DMS53 treated with DMSO at 0.1 percent for 48 hours (cell line): ENCODE measurements at regions not wholly inside any gene's neighbourhood (a gene's known extent, or its start where the extent isn't known, plus 50 kb on each side); places are given as distances from the start of the nearest gene placed in this dataset.
"Not testable (repeated sequence)": the region's sequence is repeated elsewhere in the genome, so short reads cannot be mapped to it uniquely, and the experiment has no call there.

Experiments
- DNase-seq: peaks from one replicate; lab custom pipeline; 2025; ENCODE audit not compliant: unreplicated experiment; lab: John Stamatoyannopoulos, UW

DNA sequence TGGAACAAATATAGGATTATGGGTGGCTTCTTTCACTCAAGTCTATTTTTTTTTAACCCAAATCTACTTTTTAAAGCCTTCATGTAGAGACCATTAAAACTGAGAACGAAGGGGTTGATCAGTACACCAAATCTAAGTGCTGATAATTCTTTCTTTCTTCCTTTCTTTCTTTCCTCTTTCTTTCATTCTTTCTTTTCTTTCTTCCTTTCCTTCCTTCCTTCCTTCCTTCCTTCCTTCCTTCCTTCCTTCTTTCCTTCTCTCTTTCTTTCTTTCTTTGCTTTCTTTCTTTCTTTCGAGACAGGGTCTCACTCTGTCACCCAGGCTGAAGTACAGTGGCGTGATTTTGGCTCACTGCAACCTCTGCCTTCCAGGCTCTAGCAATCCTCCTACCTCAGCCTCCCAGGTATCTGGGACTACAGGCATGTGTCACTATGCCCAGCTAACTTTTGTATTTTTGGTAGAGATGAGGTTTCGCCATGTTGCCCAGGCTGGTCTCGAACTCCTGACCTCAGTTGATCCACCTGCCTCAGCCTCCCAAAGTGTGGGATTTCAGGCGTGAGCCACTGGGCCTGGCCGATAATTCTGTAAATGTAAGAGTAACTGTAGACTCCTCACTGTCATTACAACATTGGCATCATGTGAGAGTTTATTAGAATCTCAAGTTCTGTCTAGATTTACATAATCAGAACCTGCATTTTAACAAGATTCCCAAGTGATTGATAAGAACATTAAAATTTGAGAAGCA is 236.4 kb downstream of the TFEC start:
- no peak for DNase-seq

DNA sequence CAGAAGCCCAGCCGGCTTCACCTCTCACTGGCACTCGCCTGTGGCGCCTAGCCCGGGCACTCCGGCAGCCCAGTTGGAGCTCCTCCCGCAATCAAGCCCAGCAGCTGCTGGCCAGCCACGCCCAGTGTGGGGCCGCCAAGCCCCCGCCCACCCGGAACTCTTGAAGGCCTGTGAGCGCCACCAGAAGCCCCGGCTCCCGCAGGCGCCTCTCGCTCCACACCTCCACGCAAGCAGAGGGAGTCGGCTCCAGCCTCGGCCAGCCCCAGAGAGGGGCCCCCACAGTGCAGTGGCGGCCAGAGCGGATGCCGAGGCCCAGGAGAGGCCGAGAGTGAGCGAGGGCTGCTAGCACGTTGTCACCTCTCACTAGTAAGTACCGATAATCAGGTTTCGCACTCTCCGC is 240.7 kb downstream of the TFEC start:
- no peak for DNase-seq

DNA sequence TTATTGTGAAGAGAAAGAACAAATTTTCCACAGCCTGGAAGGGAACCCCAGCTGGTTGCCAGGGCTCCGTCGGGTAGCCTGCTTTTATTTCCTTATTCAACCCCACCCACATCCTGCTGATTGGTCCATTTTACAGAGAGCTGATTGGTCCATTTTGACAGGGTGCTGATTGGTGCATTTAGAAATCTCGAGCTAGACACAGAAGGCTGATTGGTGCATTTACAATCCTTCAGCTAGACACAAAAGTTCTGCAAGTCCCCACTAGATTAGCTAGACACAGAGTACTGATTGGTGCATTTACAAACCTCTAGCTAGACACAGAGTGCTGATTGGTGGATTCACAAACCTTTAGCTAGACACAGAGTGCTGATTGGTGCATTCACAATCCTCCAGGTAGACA is 241.1 kb downstream of the TFEC start:
- DNase-seq: not testable (repeated sequence)

DNA sequence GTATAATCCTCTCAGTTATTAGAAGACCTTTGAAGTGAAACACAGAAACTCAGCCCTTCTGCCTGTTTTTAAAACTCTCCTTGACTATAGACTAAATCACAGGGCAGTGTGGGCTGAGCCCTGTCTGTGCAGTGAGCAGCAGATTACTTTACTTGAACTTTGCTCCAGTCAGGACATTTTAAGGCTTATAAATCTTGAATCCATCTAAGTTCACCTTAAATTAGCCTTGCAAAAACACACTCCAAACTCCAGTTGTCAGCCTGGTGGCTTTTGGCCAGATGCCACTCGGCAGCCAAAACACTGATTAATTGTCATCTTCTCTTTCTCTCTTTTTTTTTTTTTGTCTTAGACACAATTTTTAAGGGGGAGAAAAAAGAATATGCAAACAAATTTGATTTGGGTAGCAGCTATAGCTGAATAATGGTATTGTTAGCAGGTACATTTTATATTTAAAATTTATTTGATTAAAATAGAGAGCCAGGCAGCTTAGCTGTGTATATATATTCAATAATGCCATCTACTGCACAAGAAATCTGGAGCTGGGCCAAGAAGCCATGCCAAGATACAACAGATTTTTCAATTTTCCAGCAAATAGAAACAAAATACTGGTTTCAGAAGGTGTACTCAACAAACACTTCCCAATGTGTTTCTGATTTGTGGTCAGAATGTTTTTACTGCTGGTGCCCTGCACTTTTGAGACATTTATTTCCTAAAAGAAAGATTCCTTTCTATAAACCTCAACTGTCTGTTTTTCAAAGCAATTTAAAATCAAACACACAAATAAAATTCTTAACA is 247.7 kb downstream of the TFEC start:
- DNase-seq: no peak

DNA sequence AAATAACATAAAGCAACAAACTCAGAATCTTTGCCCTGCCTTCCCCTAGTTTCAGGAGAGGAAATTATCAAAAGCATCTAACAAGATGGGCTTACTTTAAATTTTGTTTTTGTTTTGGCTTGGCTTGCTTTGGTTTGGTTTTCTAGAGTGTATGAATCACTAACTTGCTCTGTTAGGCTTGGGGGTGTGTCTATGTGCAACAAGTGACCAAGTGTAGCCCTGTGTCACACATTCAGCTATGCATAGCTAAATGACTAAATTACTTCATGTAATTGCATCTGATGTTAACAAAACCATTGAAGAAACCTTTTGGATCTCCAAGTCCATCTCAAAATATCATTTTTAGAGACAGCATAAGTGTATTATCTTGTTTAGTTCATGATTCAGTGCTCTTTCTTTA is 251.0 kb downstream of the TFEC start:
- no peak for DNase-seq

DNA sequence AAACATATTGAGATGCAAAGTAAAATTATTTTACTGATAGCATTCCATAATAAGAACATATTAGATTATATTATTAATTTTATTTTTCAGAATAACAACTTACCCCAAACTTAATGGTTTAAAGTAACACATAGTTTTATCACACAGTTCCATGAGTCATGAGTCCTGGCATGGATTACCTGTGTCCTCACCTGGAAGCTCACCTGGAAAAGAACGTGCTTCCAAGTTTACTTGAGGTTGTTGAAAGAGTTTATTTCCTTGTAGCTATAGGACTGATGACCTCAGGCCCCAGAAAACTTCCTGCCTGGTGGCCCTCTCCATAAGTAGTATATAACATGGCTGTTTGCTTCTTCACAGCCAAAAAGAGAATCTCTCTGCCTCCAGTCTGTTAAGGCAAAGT is 254.6 kb downstream of the TFEC start:
- DNase-seq: peak; percentile 32

DNA sequence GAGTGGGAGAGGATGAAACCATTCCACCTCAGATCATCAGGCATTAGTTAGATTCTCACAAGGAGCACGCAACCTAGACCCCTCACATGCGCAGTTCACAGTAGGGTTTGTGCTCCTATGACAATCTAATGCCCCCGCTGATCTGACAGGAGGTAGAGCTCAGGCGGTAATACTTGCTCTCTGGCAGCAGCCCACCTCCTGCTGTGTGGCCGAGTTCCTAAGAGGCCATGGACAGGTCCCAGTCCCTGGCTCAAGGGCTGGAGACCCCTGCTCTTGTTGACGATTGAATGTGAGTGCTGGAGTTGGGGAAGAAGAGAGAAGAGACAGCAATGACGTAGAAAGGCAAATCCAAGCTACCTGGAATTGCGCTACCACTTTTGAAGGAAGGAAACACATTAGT is 267.2 kb downstream of the TFEC start:
- DNase-seq: no peak

DNA sequence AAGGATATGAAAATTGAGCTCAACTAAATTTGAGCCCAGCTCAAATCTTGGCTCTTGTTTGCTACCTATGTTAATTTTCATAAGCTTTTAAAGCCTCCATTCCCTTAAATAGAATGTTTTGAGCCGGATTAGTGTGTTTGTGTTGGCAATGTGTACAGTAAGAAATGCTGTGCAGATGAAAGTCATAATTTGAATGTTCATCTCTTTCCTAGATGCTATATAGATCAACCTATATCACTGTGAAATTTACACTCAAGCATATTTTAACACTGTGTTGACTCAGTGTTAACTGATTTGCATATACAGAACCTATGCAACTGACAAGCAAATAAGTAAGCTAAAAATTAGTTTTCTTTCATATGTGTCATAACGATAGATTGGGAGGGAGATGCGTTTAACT is 272.5 kb downstream of the TFEC start:
- no peak for DNase-seq

DNA sequence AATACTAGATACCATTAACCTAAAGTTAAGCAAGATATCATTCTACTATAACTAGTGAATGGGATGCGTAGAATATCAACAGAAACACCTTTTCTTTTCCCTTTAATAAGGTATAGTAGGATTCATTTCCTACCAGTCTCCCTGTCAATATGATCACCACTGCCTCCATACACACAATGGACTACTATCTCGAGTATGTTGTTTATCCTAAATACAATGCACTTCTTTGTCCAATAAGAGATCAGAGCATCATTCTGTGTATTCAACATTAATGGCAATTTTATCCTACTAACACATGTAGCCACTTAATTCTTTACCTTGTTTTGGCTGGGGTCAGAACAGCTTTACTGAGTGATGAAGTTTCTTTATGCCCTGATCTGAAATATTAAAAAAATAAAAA is 276.3 kb downstream of the TFEC start:
- no peak for DNase-seq

DNA sequence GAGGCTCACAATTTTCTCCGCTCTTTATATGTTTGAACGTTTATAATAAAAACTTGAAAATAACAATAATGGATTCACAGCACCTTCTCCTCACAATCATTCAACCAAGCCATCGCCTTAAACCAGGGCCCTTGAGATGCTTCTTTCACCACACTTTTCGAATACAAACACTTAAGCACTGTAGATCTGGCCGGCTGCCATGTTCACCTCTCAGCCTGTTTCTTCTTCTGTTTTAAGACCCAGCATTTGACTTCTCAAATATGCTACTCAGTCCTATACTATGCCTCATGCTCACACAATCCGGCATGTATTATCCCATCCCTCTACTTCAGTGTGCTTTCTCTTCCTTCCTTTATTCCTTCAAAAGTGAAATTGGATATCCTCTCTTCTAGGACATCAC is 280.6 kb downstream of the TFEC start:
- peak; percentile 23 for DNase-seq

DNA sequence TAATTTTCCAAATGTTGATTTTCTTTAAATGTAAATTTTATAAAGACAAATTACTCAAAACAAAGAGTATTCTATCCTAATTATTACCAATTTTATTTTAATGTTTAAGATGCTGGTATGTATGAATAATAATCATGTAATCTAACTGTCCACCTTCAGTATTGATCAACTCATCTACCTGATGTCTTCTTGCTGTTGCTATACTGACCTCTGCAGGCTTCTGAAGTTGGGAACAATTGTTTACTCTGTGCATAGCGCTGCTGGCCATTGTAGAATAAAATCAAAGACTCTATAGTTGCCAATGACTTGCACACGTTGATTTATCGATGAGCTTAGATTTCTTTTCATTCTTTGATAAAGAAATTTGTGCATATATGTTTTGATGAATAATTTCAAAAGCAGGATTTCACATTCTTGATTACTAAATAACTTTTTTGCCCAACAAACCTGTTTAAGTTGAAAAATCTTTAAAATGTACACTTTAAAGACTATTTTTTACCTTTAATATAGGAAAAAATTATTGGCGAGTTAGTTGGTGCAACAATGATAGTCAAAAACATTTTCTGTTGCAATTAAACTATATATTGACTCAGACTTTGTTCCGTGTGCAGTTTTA is 282.3 kb downstream of the TFEC start:
- DNase-seq: peak; percentile 48

DNA sequence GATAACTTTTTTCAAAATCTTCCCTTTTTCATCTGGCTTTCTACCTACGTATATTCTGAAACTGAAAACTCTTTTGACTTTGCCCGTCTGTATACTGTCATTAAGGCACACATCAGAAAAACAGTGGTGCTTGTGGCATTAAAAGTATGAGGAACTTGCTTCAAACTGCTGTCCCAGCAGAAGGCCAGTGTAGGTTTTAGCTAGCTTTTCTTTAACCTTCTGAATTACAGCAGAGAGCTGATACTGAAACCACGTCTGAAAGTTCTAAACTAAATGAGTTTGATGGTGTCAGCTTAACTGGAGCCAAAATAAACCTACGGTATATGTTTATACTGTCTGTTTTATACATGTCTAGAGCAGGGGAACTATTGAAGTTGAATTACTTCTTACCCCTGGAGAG is 283.4 kb downstream of the TFEC start:
- DNase-seq: no peak

DNA sequence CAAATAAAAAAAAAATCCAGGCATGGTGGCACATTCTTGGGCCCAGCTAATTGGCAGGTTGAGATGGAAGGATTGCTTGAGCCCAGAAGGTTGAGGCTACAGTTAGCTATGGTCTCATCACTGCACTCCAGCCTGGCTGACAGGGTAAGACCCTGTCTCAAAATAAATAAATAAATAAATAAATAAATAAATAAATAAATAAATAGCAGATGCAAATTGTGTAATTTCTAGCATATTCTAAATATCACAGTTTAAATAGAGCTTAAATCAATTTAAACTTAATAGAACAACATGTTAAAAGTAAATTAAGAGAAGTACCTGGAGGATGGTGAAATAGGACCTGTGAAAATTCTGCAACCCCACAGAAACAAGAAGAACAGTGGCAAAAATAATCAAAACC is 290.5 kb downstream of the TFEC start:
- no peak for DNase-seq

DNA sequence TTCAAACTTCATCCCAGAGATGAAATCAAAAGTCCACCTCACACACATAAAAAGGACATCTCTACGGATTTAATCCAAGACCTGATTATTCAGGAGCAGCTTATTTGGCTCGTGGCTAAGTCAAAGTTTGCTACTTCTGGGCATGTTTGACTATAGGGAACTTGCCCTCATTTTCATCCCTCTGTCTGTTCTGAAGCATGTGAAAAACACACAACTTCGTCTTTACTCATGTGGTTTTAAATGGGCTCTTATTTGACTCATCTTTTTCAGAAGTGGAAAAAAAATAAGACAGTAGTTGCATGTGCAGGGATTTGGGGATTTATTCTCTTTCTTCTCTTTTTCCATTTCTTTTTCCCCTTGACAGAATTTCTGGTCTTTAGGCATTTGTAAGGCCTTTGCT is 295.9 kb downstream of the TFEC start:
- no peak for DNase-seq

DNA sequence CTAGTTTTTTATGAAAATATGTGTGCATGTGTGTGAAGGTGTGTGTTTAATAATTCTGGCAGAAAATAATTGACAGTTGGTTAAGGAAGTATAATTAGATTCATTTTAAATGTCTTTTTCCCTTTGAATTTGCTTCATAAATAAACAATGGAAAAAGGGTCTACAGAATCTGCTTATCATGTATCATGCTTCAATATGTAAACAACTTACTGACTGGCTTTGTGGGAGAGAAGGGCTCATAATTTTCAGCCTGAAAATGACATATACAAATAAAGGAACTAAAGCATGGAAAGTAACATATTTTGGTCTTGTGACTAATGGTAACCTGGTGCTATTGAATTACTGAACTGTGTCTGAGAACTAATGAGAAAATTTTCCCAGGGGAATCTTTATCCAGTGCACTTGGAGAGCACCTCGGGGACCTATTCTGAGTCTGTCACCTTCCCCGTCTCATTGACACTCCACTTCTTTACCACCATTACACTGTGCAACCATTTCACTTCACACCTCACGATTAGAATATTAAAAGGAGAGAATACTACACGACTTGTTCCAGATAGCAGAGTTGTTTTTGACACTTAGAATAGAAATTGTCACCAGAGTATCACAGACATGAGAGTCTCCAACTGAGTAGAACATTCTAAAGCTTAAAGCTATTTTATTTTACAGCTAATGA is 298.6 kb downstream of the TFEC start:
- no peak for DNase-seq

DNA sequence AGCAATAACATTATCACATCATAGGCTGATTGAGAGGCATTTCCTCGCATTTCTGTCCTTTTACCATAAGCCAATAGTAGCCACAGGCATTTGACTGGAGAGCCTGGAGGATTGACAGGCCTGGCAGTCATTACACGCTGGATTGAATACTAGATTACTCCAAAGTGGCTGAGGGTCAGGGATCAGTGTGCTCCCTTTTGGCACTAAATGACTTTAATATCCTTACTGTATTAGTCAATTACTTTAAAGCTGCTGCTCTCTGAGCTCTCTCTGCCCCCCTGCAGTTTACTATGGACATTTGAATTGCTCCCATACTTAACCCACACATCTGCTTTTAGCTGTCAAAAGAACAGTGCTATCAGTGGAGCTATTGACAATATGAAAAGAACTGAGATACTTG is 302.0 kb downstream of the TFEC start:
- no peak for DNase-seq

DNA sequence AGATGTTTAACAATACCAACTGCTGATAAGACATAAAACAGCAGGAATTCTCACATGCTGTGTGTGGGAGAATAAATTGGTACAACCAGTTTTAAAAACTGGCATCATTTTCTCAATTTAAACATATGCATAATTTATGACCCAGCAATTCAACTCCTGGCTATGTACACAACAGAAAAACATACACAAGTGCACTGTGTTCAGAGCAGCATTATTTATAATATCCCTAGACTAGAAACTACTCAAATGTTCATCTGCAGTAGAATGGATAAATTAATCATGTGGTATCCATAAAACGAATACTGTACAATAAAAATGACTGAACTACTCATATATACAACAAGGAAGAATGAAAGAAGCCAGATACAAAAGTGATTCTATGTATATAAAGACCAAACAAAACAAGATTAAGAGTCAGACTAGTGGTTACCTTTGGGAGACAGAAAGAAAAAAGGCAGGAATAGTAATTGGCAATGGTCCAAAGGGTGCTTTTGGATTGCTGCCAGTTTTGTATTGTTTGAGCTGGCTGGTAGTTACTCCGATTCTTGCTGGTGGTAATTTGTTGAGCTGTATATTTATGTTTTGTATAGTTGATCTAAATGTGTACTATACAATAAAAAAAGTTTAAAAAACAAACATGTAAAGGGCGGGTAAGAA is 306.0 kb downstream of the TFEC start:
- peak; percentile 68 for DNase-seq

DNA sequence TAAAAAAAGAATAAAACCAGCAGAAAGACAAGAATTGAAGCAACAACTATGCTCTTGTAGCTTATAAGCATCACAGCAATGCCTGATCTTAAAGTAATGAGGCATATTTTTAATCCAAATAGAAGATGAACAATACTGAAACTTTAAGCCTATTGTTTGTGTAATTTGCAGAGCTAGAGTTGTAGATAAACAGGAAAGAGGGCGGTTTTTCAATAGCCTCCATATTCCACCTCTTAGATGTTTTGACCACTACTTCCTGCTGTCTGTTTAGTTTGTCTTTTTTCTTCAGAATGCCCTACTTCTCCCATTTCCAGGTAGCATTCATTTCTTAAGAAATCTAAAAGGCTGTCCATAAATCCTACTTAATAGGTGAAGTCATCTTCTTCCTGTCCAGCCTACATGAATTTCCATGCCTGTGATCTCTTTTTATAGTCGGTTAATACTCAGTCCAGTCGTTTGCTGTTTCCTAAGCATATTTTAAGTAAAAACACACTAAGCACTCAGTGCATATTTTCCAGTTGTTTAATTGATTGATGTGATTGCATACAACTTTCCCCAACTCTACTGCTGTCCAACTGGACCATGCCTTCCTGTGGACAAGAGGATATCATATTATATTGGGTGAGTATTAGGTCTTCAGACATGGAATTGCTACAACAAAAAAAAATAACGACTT is 308.1 kb downstream of the TFEC start:
- no peak for DNase-seq

DNA sequence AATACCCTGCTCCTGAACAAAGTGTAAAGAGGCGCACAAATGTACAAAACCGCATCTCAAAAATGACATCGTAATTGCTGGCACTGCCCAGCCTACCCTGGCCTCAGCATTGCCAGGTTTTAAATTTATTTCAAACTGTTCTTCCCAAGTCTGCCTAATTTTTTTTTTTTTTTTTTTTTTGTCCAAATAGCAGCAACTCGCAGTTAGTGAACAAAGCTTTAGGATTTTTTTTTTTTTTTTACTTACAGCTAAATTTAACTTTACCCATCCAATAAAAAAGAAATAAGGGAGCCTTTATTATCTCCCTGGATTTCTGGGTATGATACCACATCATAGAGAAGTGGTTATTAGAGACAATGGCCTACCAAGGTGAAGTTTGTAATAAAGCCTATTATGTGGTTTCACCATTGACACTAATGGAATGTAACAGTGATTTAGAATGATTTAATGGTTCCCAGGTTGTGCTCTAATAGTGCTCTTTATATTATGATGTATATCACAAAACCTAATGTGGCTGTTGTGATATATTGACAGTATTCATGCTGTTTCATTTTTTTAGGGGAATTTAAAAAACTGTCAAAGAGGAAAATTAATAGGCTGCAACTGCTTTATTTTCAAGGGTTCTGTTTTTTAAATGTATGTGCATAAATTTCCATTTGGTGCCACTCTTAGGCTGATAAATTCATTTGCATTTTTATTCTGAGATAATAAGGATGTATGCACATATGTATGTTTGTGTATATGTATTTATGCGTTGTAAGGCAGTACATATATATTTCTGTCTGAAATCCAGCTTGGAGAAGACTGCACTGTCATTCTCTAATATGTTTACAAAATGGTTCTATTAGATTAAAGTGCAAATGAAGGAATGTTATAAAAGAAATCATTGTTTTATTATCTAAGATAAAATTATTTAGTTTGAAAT is 309.0 kb downstream of the TFEC start:
- DNase-seq: no peak

DNA sequence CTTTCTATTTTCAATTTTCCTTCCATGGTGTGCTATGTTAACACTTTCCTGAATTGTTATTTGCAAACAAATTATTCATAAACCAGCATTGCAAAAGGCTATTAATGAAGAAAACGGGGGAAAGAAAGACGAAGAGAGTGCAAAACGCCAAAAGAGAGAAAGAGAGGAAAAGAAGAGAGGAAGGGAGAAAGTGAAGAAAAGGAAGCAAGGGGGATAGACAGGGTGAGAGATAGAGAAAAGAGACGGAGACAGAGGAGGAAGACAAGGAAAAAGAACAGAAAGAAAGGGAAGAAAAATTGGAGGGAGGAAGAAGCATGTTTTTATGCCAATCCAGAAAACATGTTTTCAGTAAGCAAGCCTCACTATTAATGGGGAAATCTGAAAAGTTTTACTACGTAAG is 310.6 kb downstream of the TFEC start:
- DNase-seq: no peak
